ENCODE measurements at regions not wholly inside any gene's neighbourhood (a gene's known extent, or its start where the extent isn't known, plus 50 kb on each side); places are given as distances from the start of the nearest gene placed in this dataset.
"Not testable (repeated sequence)": the region's sequence is repeated elsewhere in the genome, so short reads cannot be mapped to it uniquely, and the experiment has no call there.

GRCh38 chr20:17872959-17873358, 95.6 kb downstream of the SNX5 start:
- no peak for DNase-seq

GRCh38 chr20:17872434-17872833, 96.2 kb downstream of the SNX5 start:
- DNase-seq: no peak

GRCh38 chr20:17871886-17872285, 96.7 kb downstream of the SNX5 start:
- DNase-seq: no peak

- DNase-seq: no peak
These were observed 97.4 kb downstream of the SNX5 start for GRCh38 chr20:17871181-17871580.

GRCh38 chr20:17870086-17870740, 98.4 kb downstream of the SNX5 start:
- no peak for DNase-seq

- DNase-seq: no peak
These were observed 99.1 kb downstream of the SNX5 start for GRCh38 chr20:17869295-17869994.

- DNase-seq: no peak
These were observed 99.8 kb downstream of the SNX5 start for GRCh38 chr20:17868700-17869231.

- no peak for DNase-seq
These were observed 100.4 kb downstream of the SNX5 start for GRCh38 chr20:17868151-17868550.

- DNase-seq: no peak
These were observed 101.3 kb downstream of the SNX5 start for GRCh38 chr20:17867131-17867925.

GRCh38 chr20:17866234-17867001, 102.2 kb downstream of the SNX5 start:
- DNase-seq: no peak

- DNase-seq: no peak
These were observed 104.9 kb downstream of the SNX5 start for GRCh38 chr20:17863577-17864292.

GRCh38 chr20:17863209-17863576, 105.4 kb downstream of the SNX5 start:
- DNase-seq: no peak

- no peak for DNase-seq
These were observed 106.4 kb downstream of the SNX5 start for GRCh38 chr20:17862171-17862570.

- DNase-seq: not testable (repeated sequence)
These were observed 107.0 kb downstream of the SNX5 start for GRCh38 chr20:17861620-17862019.

- DNase-seq: no peak
These were observed 108.0 kb downstream of the SNX5 start for GRCh38 chr20:17860301-17861197.

- no peak for DNase-seq
These were observed 108.9 kb downstream of the SNX5 start for GRCh38 chr20:17859616-17860232.

- no peak for DNase-seq
These were observed 109.5 kb downstream of the SNX5 start for GRCh38 chr20:17859002-17859615.

- no peak for DNase-seq
These were observed 110.1 kb downstream of the SNX5 start for GRCh38 chr20:17858450-17859001.

GRCh38 chr20:17857639-17858449, 110.8 kb downstream of the SNX5 start:
- no peak for DNase-seq

Measured in NCI-H774 (cell line).